ENCODE measurements at regions not wholly inside any gene's neighbourhood (a gene's known extent, or its start where the extent isn't known, plus 50 kb on each side); places are given as distances from the start of the nearest gene placed in this dataset.

GRCh38 chr4:24713604-24714003 is 81.8 kb upstream of the SOD3 start:
- H3K4me2 ChIP-seq (ENCODE audit: low read depth, low read length, poor library complexity, severe bottlenecking): no peak overlapping the region
- no peak overlapping the region for H3K9ac ChIP-seq (ENCODE audit: low read depth, low read length, poor library complexity, severe bottlenecking)
- H3K9me3 ChIP-seq (ENCODE audit: insufficient read depth, low read depth, low read length): peaks cover 7% of the 10 kb centered on the region; the same call in 1 of the 2 replicates
- H2AFZ ChIP-seq (ENCODE audit: low read length): no peak overlapping the region
- H3K9me2 ChIP-seq (replicated peaks; ENCODE audit: low read depth, low read length): no peaks in the 10 kb centered on the region
- H4K20me1 ChIP-seq (ENCODE audit: insufficient read depth, low read length, poor library complexity, severe bottlenecking): no peaks in the 10 kb centered on the region
- no peaks in the 10 kb centered on the region for H3K4me1 ChIP-seq (ENCODE audit: insufficient read depth, low read length, poor library complexity, severe bottlenecking)
- no peaks in the 10 kb centered on the region for H3K79me2 ChIP-seq (ENCODE audit: insufficient read depth, low read length)
- H3K36me3 ChIP-seq (ENCODE audit: insufficient read depth, low read length): no peaks in the 10 kb centered on the region
- no peaks in the 10 kb centered on the region for H3F3A ChIP-seq (ENCODE audit: low read depth)
- no peak overlapping the region for H3K4me3 ChIP-seq (ENCODE audit: low read length, poor library complexity, severe bottlenecking)
- H3K27me3 ChIP-seq (ENCODE audit: insufficient read depth, low read length, poor library complexity, severe bottlenecking): no peaks in the 10 kb centered on the region
- no peak for TF ChIP-seq EZH2phosphoT487 (IDR thresholded peaks at IDR 0.05; ENCODE audit: borderline replicate concordance)
- TF ChIP-seq, protein P1, sequence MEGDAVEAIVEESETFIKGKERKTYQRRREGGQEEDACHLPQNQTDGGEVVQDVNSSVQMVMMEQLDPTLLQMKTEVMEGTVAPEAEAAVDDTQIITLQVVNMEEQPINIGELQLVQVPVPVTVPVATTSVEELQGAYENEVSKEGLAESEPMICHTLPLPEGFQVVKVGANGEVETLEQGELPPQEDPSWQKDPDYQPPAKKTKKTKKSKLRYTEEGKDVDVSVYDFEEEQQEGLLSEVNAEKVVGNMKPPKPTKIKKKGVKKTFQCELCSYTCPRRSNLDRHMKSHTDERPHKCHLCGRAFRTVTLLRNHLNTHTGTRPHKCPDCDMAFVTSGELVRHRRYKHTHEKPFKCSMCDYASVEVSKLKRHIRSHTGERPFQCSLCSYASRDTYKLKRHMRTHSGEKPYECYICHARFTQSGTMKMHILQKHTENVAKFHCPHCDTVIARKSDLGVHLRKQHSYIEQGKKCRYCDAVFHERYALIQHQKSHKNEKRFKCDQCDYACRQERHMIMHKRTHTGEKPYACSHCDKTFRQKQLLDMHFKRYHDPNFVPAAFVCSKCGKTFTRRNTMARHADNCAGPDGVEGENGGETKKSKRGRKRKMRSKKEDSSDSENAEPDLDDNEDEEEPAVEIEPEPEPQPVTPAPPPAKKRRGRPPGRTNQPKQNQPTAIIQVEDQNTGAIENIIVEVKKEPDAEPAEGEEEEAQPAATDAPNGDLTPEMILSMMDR (conservative IDR thresholded peaks at IDR 0.05; ENCODE audit: low read length): no peak

DNA sequence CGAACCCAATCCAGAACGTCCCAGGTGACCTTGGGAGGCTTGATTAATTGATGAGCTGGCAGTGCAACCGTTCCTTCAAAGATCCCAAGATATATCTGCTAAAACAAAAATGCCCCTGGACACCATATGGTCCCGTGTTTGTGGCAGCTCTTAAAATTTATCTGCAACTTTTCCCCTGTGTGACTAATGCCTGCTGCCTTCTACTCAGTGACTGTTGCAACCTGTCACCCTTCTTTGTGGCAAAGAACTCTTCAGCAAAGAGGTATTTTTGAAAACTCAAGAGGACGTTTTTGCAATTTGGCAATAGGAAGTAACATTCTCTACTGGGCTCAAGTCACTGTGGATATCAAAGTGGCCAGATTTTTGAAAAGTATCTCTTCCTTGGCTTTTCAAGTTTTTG is 75.8 kb upstream of the SOD3 start:
- Histone ChIP-seq H3K9me3 (ENCODE audit: insufficient read depth, low read depth, low read length) (peaks cover 5% of the 10 kb centered on the region; the same call in 1 of the 2 replicates), H3K79me2 (ENCODE audit: insufficient read depth, low read length) (no peaks in the 10 kb centered on the region), H3K9me2 (replicated peaks; ENCODE audit: low read depth, low read length) (no peaks in the 10 kb centered on the region), H3K4me3 (ENCODE audit: low read length, poor library complexity, severe bottlenecking) (no peak overlapping the region), H2AFZ (ENCODE audit: low read length) (no peak overlapping the region), H3K4me2 (ENCODE audit: low read depth, low read length, poor library complexity, severe bottlenecking) (no peak overlapping the region), H3F3A (ENCODE audit: low read depth) (no peaks in the 10 kb centered on the region), H3K9ac (ENCODE audit: low read depth, low read length, poor library complexity, severe bottlenecking) (no peak overlapping the region), H3K4me1 (ENCODE audit: insufficient read depth, low read length, poor library complexity, severe bottlenecking) (no peaks in the 10 kb centered on the region), H3K36me3 (ENCODE audit: insufficient read depth, low read length) (no peaks in the 10 kb centered on the region), H3K27me3 (ENCODE audit: insufficient read depth, low read length, poor library complexity, severe bottlenecking) (no peaks in the 10 kb centered on the region), H4K20me1 (ENCODE audit: insufficient read depth, low read length, poor library complexity, severe bottlenecking) (no peaks in the 10 kb centered on the region)
- no peak for TF ChIP-seq EZH2phosphoT487 (IDR thresholded peaks at IDR 0.05; ENCODE audit: borderline replicate concordance)
- TF ChIP-seq, protein P1 (conservative IDR thresholded peaks at IDR 0.05; ENCODE audit: low read length): no peak

- Histone ChIP-seq H3K27me3 (ENCODE audit: insufficient read depth, low read length, poor library complexity, severe bottlenecking) (no peaks in the 10 kb centered on the region), H3K9me2 (replicated peaks; ENCODE audit: low read depth, low read length) (no peaks in the 10 kb centered on the region), H3K9me3 (ENCODE audit: insufficient read depth, low read depth, low read length) (peaks cover 5% of the 10 kb centered on the region; the same call in 1 of the 2 replicates), H3K4me3 (ENCODE audit: low read length, poor library complexity, severe bottlenecking) (no peak overlapping the region), H3K36me3 (ENCODE audit: insufficient read depth, low read length) (no peaks in the 10 kb centered on the region), H4K20me1 (ENCODE audit: insufficient read depth, low read length, poor library complexity, severe bottlenecking) (no peaks in the 10 kb centered on the region), H3K79me2 (ENCODE audit: insufficient read depth, low read length) (no peaks in the 10 kb centered on the region), H3K4me2 (ENCODE audit: low read depth, low read length, poor library complexity, severe bottlenecking) (no peak overlapping the region), H3K4me1 (ENCODE audit: insufficient read depth, low read length, poor library complexity, severe bottlenecking) (no peaks in the 10 kb centered on the region), H2AFZ (ENCODE audit: low read length) (no peak overlapping the region), H3F3A (ENCODE audit: low read depth) (no peaks in the 10 kb centered on the region), H3K9ac (ENCODE audit: low read depth, low read length, poor library complexity, severe bottlenecking) (no peak overlapping the region)
- no peak for TF ChIP-seq EZH2phosphoT487 (IDR thresholded peaks at IDR 0.05; ENCODE audit: borderline replicate concordance)
- TF ChIP-seq, protein P1 (conservative IDR thresholded peaks at IDR 0.05; ENCODE audit: low read length): no peak
Observed at GRCh38 chr4:24720436-24720835, 74.9 kb upstream of the SOD3 start.

Measured in Loucy (cell line).